ENCODE measurements at regions not wholly inside any gene's neighbourhood (a gene's known extent, or its start where the extent isn't known, plus 50 kb on each side); places are given as distances from the start of the nearest gene placed in this dataset.

- Mint-ChIP-seq H3K9me3 (ENCODE audit: unreplicated experiment) (no peaks in the 10 kb centered on the region), H3K4me1 (ENCODE audit: unreplicated experiment) (no peaks in the 10 kb centered on the region), H3K36me3 (ENCODE audit: low read depth, unreplicated experiment) (no peaks in the 10 kb centered on the region), H3K27ac (ENCODE audit: unreplicated experiment) (no peak overlapping the region), H3K4me3 (ENCODE audit: unreplicated experiment) (no peak overlapping the region), H3K27me3 (ENCODE audit: unreplicated experiment) (no peaks in the 10 kb centered on the region)
- DNase-seq (ENCODE audit: low spot score): no peak
- no peak for TF ChIP-seq CTCF (IDR thresholded peaks at IDR 0.05; ENCODE audit: unreplicated experiment)
Observed at GRCh38 chr12:74728006-74728405, 190.4 kb downstream of the ATXN7L3B start.

DNA sequence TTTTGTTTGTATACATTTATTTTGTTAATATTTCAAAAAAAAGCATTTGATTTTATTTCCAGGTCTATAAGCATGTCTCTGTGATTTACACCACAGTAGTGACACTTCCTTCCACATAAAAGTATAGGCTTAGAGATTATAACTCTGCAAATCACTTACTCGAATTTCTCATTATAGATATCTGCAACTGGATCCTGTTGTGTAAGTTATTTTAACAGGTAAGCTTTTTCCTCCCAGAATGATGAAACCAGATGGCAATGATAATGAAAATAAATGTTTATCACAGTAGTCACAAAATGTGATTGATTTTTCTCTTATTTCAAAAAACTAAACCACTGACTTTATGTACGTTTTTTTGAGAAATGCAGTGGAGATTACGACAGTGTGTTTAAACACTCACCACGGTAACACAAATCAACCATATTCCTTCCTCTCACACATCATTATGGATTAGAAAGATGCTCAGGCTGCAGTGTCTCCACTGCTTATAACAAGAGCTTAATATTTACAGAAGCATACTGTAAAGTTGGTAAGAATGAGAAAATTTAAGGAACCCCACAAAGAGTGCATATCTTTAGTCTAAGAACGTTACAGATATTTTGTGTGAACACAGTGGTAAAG, 194.6 kb downstream of the ATXN7L3B start:
- no peak for DNase-seq (ENCODE audit: low spot score)
- no peaks in the 10 kb centered on the region for H3K4me1 Mint-ChIP-seq (ENCODE audit: unreplicated experiment)

DNA sequence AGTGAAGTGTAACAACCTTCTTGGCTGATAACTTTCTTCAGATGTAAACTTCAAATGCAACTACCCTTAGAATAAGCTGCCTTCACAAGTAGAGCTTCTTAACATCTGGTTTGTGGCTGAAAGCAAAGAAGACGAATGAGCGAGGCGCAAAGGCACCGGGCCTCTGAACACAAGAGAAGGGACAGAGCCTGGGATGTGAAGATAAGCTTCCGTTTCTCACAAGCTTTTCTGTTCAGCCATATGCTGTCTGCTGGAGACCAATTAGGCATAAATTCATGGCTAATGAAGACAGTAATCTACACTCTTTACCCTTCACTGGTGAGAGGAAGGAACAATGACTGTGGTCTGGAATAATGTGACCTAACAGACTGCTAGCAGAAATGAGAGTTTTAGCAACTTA, 195.2 kb downstream of the ATXN7L3B start:
- H3K27me3 Mint-ChIP-seq (ENCODE audit: unreplicated experiment): no peaks in the 10 kb centered on the region
- no peaks in the 10 kb centered on the region for H3K9me3 Mint-ChIP-seq (ENCODE audit: unreplicated experiment)
- H3K27ac Mint-ChIP-seq (ENCODE audit: unreplicated experiment): no peak overlapping the region
- H3K4me1 Mint-ChIP-seq (ENCODE audit: unreplicated experiment): no peaks in the 10 kb centered on the region
- no peaks in the 10 kb centered on the region for H3K36me3 Mint-ChIP-seq (ENCODE audit: low read depth, unreplicated experiment)
- no peak overlapping the region for H3K4me3 Mint-ChIP-seq (ENCODE audit: unreplicated experiment)
- TF ChIP-seq CTCF (IDR thresholded peaks at IDR 0.05; ENCODE audit: unreplicated experiment): no peak
- no peak for DNase-seq (ENCODE audit: low spot score)

More for the DNA sequence above, 194.6 kb downstream of the ATXN7L3B start:
- H3K27me3 Mint-ChIP-seq (ENCODE audit: unreplicated experiment): no peaks in the 10 kb centered on the region
- no peaks in the 10 kb centered on the region for H3K36me3 Mint-ChIP-seq (ENCODE audit: low read depth, unreplicated experiment)
- TF ChIP-seq CTCF (IDR thresholded peaks at IDR 0.05; ENCODE audit: unreplicated experiment): no peak
- no peaks in the 10 kb centered on the region for H3K9me3 Mint-ChIP-seq (ENCODE audit: unreplicated experiment)
- no peak overlapping the region for H3K4me3 Mint-ChIP-seq (ENCODE audit: unreplicated experiment)
- no peak overlapping the region for H3K27ac Mint-ChIP-seq (ENCODE audit: unreplicated experiment)

DNA sequence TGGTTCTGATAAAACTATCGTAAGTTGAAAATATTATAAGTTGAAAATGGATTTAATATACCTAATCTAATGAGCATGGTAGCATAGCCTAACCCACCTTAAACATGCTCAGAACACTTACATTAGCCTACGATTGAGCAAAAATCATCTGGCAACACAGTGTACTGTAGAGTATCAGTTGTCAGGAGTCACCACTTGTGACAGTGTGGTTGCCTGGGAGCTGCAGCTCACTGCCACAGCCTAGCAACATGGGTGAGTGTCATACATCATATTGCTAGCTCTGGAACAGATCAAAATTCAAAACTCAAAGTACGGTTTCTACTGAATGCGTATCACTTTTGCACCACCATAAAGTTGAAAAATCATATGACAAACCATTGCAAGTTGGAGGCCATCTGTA, 203.5 kb downstream of the ATXN7L3B start:
- H3K4me3 Mint-ChIP-seq (ENCODE audit: unreplicated experiment): no peak overlapping the region
- H3K9me3 Mint-ChIP-seq (ENCODE audit: unreplicated experiment): no peaks in the 10 kb centered on the region
- no peak for DNase-seq (ENCODE audit: low spot score)
- no peaks in the 10 kb centered on the region for H3K4me1 Mint-ChIP-seq (ENCODE audit: unreplicated experiment)
- peaks cover 3% of the 10 kb centered on the region for H3K27me3 Mint-ChIP-seq (ENCODE audit: unreplicated experiment)
- no peak for TF ChIP-seq CTCF (IDR thresholded peaks at IDR 0.05; ENCODE audit: unreplicated experiment)
- no peak overlapping the region for H3K27ac Mint-ChIP-seq (ENCODE audit: unreplicated experiment)
- H3K36me3 Mint-ChIP-seq (ENCODE audit: low read depth, unreplicated experiment): no peaks in the 10 kb centered on the region

DNA sequence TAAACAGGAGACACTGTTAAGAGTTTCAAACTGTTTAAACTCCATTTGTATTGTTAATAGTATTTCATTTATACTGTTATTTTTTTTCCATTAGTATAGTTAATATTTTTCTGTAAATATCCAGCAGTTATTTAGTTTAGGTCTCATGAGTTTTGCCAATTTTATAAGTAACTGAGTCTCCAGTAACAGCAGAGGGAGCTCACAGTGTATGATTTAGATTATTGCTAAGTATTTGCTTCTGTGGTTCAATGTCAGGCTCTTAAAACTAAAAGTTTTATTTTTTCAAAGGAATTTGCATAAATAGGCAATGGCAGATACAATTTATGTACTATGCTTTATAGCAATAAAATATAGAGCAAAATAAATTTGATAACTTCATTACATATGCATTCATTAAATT, 209.7 kb downstream of the ATXN7L3B start:
- Mint-ChIP-seq H3K27me3 (ENCODE audit: unreplicated experiment) (peaks cover 3% of the 10 kb centered on the region), H3K4me3 (ENCODE audit: unreplicated experiment) (no peak overlapping the region), H3K9me3 (ENCODE audit: unreplicated experiment) (no peaks in the 10 kb centered on the region), H3K36me3 (ENCODE audit: low read depth, unreplicated experiment) (no peaks in the 10 kb centered on the region), H3K27ac (ENCODE audit: unreplicated experiment) (no peak overlapping the region), H3K4me1 (ENCODE audit: unreplicated experiment) (no peaks in the 10 kb centered on the region)
- DNase-seq (ENCODE audit: low spot score): no peak
- no peak for TF ChIP-seq CTCF (IDR thresholded peaks at IDR 0.05; ENCODE audit: unreplicated experiment)
